ENCODE measurements at regions not wholly inside any gene's neighbourhood (a gene's known extent, or its start where the extent isn't known, plus 50 kb on each side); places are given as distances from the start of the nearest gene placed in this dataset.
A peak's percentile ranks its signal among the peaks of the same experiment; 100 is the strongest.

- peak in 1 of 2 donors; percentile 55 for DNase-seq
These were observed 220.4 kb upstream of the CAMK1G start for GRCh38 chr1:209363112-209363511.

DNA sequence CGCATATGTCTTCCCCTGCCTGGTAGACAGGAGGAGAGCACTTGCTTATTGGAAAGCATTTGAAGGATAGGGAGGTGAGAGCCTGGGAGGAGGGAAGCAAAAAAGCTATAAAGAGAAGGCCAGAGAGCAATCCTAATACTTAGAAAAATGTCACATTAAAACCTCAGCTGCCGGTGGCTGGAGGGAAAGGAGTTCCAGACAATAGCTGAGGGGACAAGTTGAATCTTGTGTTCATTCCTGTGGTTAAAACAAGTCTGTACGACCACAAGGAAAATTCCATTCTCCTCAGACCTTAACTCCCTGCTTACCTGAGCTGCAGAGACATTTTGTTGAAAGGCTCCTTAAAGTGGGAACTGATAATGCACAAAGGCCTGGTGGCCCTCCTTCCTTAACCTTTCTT is 218.8 kb upstream of the CAMK1G start:
- no peak for DNase-seq

- DNase-seq, result peak in 1 of 2 donors; percentile 3
These were observed 216.3 kb upstream of the CAMK1G start for GRCh38 chr1:209367061-209367772.

GRCh38 chr1:209368864-209369598 is 214.5 kb upstream of the CAMK1G start:
- peak in 1 of 2 donors; percentile 55 for DNase-seq

DNA sequence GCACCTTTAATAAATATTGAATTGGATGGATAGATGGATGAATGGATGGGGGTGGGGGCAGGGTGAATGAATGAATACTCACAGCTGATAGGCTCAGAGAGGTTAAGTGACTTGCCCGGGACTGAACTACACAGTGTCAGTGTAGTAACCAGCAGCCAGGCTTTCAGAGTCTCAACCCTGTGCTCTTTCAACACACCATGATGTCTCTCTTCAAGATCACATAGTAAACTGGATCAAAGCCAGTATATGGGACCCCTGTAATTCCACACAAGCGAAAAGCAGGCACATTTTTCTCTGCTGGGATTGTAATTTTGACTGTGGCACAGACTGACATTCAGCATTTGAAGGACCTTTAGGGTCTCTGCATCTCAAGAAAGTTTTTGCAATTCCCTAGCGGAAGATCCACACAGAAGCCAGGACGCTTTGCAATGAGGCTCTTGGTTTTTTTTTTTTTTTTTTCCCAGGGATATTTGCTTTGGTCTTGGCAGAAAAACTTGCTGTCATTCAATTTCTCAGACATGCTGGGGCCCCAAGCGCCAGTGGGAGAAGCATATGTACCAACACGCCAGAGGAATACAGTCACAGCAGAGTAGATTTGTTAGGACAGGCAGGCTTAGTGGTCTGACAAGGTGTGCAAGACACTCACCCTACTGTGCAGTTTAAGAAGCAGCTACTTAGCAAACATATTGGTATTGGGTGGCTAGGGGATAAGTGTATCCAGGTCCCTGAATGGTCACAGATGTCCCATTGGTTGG is 213.1 kb upstream of the CAMK1G start:
- DNase-seq, result no peak

DNA sequence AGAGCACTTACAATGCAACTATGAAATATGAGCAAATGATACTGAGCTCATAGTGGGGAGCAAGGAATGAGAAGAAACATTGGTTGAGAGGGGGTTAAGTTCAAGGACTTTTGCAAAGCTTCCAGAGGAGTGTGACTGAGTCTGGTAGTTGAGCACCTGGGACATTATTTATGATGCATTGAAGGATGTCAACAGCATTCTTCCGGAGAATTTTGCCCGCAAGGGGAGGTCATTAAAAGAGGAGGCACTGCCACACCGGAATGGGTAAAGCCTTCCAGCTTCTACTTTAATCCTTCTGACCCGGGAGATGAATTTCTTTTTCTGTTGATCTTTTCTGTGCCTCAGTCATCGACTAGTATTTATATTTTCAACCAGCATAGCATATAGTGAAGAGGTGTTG is 208.4 kb upstream of the CAMK1G start:
- DNase-seq, result no peak

DNA sequence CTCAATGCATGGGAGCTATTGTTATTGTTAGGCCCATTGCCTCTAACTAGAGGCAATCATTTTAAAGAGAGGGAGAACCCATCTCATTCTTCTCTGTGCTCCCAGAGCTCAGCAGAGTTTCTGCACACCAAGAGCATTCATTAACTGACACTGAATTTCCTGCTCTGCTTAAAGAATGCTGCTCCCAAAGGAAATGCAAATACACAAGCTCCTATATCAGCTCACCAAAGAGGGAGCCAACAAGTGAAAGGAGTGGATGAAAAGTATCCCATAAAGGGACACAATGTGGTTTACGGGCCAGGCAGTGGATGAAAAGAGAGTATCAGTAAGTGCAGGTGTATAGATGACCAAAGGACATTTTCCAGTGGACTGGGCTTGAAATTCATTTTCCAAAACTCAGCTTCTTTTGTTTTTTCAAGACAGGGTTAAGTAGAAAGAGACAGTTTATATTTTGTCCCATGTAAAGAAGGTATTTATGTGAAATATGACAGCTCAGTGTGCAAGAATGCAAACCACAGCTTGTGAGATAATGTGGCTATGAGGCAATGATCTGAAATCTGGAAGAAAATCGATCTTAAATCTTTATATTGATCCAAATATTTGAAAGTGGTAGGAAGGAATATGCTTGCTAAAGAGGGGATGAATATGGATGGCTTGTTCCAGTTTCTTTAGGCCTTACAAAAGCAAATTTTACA is 207.7 kb upstream of the CAMK1G start:
- DNase-seq, result no peak

DNA sequence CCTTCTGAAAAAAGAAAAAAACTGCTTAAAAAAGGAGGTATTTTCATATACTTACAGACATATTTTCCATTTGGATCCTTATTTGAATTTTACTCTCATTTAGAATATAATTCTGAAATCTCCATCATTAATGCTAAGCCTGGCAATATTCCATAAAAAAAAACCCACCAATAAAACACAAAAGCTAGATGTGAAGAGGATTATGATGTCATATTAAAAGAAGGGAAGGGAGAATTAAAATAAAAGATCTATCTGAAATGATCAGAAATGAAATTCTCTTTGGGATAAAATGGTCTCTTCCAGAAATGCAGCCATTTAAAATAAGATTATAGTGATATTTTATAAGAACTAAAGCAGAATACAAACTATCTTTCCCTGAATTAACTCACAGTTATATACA is 206.7 kb upstream of the CAMK1G start:
- DNase-seq, result no peak

- DNase-seq, result no peak
These were observed 205.5 kb upstream of the CAMK1G start for GRCh38 chr1:209377995-209378394.

- no peak for DNase-seq
These were observed 204.2 kb upstream of the CAMK1G start for GRCh38 chr1:209379280-209379679.

- DNase-seq, result no peak
These were observed 203.1 kb upstream of the CAMK1G start for GRCh38 chr1:209380420-209380819.

GRCh38 chr1:209382231-209383100 is 201.0 kb upstream of the CAMK1G start:
- no peak for DNase-seq

- no peak for DNase-seq
These were observed 200.1 kb upstream of the CAMK1G start for GRCh38 chr1:209383422-209383821.

DNA sequence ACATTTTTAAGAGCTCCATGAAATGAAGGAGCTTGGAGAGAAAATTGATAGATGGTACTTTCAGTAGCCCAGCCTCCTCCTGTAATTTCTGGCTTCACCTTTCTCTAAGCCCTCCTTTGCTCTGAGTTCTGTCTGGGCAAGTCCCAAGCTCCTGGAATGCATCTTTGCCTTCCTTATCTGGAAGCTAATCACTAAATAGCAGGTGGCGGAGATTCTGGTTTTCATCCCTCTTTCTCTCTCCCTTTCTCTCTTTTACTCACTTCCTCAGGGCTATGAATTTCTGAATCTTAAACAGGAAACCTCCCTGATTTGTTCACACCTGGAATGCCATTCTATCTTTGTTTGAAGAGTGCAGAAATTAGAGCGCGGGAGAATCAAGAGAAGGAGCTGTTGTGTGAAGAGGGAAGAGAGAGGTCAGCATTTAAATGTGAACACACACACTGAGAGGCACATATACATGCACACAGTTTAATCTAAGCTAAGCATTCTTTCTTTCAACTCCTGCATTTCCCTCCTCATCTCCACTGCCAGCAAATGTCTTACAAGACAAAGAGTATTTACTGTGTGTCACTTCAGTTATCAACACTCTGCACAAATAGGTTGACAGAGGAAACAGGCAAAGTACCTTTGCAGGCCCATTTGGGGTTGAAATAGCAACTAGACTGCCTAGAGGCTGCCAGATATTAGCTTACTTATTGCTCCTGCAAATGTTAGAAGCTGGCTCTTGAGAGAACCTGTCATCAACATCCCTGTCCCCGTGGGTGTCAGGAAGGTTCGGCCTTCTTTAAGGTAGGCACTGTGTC is 199.4 kb upstream of the CAMK1G start:
- DNase-seq, result no peak

DNA sequence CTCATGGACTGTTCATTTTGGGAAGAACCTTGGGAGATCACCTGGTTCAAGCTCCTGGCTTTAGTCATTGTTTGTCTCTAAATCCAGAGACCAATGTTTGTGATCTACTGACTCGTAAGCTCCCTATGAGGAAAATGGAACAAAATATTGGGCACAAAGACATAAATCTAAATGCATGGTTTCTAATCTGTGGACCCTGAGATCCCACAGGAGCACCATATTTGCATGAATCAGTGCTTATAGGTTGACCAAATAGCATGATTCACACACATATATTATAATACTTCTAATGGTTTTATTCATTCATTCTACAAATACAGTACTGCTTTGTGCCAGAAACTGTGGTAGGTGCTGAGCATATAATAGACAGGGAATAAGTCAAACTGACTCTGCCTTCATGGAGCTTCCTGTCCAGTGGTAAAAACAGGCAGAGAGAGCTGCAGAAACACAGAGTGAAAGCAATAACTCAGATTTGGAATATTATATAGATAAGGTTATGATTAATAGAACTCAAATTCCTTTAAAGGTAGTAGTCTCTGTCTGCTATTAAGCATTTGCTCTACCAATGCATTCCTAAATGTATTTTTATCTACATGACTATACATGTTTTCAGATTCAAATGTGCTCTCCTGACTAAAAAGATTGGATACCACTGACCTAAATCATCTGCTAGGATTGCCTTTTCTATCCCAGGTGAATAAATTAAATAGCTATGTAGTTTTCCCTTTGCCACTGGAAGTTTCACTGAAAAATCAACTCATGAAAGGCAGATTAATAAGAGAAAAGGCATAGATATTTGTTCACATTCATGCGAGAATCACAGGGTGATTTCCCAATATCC is 198.6 kb upstream of the CAMK1G start:
- DNase-seq, result no peak

DNA sequence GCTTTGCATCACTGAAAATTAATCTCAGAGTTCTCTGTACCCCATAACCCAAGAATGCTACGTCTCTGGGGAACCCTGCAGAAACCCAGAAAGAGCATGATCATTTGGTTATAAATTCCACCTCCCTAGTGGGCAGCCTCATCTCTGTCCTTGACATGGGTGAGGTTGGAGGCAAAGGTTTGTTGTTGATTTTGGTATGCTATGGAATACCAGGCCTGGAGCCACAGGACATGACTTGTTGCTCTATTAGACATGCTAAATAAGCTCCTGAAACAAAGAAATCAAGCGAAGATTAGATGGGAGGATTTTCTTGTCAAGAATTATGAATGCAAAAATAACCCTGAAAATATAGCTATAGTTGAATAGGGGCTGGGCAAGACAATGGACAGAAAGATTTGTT is 197.4 kb upstream of the CAMK1G start:
- no peak for DNase-seq

DNA sequence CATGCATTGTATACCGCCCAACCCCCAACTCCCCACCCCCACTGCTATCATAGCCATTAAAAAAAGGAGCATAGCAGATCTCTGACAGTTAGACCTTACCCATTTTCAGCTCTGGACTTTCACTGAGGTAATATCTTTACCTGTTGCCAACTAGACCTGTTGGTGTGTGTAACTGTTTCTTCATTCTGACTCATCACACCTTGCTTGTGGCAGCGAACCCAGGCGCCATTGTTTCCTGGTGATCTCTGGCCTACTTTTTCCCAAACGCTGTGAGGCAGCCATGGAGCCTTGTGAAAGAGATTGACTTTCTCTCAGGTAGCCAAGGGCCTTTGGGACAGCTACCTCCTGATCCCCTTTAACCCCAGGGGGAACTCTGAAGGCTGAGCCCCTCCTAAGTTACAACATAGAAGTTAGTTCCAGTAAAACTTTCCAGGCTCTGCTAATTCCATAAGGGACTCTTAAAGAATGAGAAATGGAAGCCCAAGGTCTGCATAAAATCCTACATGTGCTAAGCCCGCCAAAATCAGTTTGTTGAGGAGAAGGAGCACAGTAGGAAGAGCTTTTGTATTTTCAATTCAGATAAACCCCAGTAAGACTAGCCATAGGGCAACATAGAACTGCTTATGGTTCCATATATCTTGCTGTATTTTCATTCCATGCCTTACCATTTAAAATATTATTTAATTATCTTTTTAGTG is 196.1 kb upstream of the CAMK1G start:
- no peak for DNase-seq

- no peak for DNase-seq
These were observed 195.6 kb upstream of the CAMK1G start for GRCh38 chr1:209387969-209388329.

- DNase-seq, result no peak
These were observed 195.2 kb upstream of the CAMK1G start for GRCh38 chr1:209388358-209388757.

- DNase-seq, result no peak
These were observed 194.3 kb upstream of the CAMK1G start for GRCh38 chr1:209389258-209389657.

All from hippocampal formation (tissue), 2 donors.